ENCODE measurements at regions not wholly inside any gene's neighbourhood (a gene's known extent, or its start where the extent isn't known, plus 50 kb on each side); places are given as distances from the start of the nearest gene placed in this dataset.

DNA sequence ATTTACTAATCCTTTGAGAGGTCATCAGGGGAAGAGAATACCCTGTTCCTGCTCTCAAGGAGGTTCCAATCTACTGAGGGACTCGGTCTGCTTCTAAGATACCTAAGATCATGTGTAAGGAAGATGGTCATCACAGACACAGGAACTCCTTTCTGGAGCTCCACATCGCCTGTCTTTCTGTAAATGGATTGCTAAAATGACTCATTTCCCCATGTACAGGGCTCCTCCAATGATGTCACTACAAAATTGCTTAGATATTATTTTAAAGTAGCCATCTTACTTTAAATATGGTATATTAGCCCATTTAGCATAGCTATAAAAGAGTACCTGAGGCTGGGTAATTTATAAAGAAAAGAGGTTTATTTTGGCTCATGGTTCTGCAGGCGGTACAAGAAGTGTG lies 206.1 kb upstream of the PROK2 start:
- TF ChIP-seq CHD1 (IDR thresholded peaks at IDR 0.05; ENCODE audit: low read depth, low read length) (no peak), CREB1 (IDR thresholded peaks at IDR 0.05) (no peak), EZH2 (IDR thresholded peaks at IDR 0.05; ENCODE audit: low read depth, low read length, severe bottlenecking) (no peak), HDAC2 (IDR thresholded peaks at IDR 0.05; ENCODE audit: borderline replicate concordance in 1 of 2, low read depth in 2 of 2, low read length in 2 of 2) (no peak), CEBPB (IDR thresholded peaks at IDR 0.05; ENCODE audit: low read depth, low read length) (no peak), POLR2A (IDR thresholded peaks at IDR 0.05; ENCODE audit: control extremely low read depth in 1 of 2, low read depth in 2 of 2, low read length in 2 of 2) (no peak), POLR2AphosphoS5 (IDR thresholded peaks at IDR 0.05; ENCODE audit: low read depth, low read length) (no peak), FOSL1 (IDR thresholded peaks at IDR 0.05; ENCODE audit: insufficient read depth, low read depth, low read length) (no peak), RFX5 (IDR thresholded peaks at IDR 0.05; ENCODE audit: borderline replicate concordance, low read depth, low read length) (no peak), BACH1 (IDR thresholded peaks at IDR 0.05; ENCODE audit: low read length) (no peak), TCF12 (IDR thresholded peaks at IDR 0.05; ENCODE audit: low read depth, low read length) (no peak), YY1 (IDR thresholded peaks at IDR 0.05; ENCODE audit: low read depth, low read length) (no peak)
- TF ChIP-seq, protein P1, sequence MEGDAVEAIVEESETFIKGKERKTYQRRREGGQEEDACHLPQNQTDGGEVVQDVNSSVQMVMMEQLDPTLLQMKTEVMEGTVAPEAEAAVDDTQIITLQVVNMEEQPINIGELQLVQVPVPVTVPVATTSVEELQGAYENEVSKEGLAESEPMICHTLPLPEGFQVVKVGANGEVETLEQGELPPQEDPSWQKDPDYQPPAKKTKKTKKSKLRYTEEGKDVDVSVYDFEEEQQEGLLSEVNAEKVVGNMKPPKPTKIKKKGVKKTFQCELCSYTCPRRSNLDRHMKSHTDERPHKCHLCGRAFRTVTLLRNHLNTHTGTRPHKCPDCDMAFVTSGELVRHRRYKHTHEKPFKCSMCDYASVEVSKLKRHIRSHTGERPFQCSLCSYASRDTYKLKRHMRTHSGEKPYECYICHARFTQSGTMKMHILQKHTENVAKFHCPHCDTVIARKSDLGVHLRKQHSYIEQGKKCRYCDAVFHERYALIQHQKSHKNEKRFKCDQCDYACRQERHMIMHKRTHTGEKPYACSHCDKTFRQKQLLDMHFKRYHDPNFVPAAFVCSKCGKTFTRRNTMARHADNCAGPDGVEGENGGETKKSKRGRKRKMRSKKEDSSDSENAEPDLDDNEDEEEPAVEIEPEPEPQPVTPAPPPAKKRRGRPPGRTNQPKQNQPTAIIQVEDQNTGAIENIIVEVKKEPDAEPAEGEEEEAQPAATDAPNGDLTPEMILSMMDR (IDR thresholded peaks at IDR 0.05; ENCODE audit: control extremely low read depth in 1 of 3, insufficient read depth in 1 of 3, low read depth in 1 of 3, low read length in 3 of 3): no peak
- TF ChIP-seq, protein P2, sequence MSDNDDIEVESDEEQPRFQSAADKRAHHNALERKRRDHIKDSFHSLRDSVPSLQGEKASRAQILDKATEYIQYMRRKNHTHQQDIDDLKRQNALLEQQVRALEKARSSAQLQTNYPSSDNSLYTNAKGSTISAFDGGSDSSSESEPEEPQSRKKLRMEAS (IDR thresholded peaks at IDR 0.05): no peak

Data from H1 (cell line).